Esophagus squamous epithelium (tissue), 5 donors: ENCODE measurements at regions not wholly inside any gene's neighbourhood (a gene's known extent, or its start where the extent isn't known, plus 50 kb on each side); places are given as distances from the start of the nearest gene placed in this dataset.

ENCODE experiments used
- DNase-seq: peaks from one replicate; lab custom pipeline; 2025; lab: John Stamatoyannopoulos, UW
- H3K27ac ChIP-seq, 4 donors: fragments of 200-600 bp; sonication (generic); one replicate each; pipeline ENCODE4 v1.5.1; 2016 to 2019; ENCODE audit warnings: mild to moderate bottlenecking in 1 of 4
- H3K27me3 ChIP-seq, 4 donors: fragments of 200-600 bp; sonication (generic); 1 replicate in 3 of 4; 2 replicates in 1 of 4; pipeline versions ENCODE4 v1.5.1 to v1.6.0; 2017 to 2021; ENCODE audit warnings: antibody characterized with exemption in 1 of 4
- H3K36me3 ChIP-seq, 3 donors: fragments of 200-600 bp; sonication (generic); one replicate each; pipeline ENCODE4 v1.5.1; 2016 to 2019
- H3K4me1 ChIP-seq, 3 donors: fragments of 200-600 bp; sonication (generic); one replicate each; pipeline ENCODE4 v1.5.1; 2017 to 2019
- H3K4me3 ChIP-seq, 4 donors: fragments of 200-600 bp; sonication (generic); 1 replicate in 3 of 4; 2 replicates in 1 of 4; pipeline ENCODE4 v1.5.1; 2016 to 2019; ENCODE audit warnings: mild to moderate bottlenecking in 2 of 4, moderate library complexity in 1 of 4
- H3K9me3 ChIP-seq, 3 donors: fragments of 200-600 bp; sonication (generic); one replicate each; pipeline ENCODE4 v1.5.1; 2016 to 2019
- CTCF ChIP-seq, 6 experiments: fragments of 450-650 bp in 4 of 6; fragments of 200-600 bp in 2 of 6; sonication (generic) in 2 of 6; IDR thresholded peaks; one replicate each; pipeline ENCODE4 v1.5.1; 2016 to 2019; ENCODE audit warnings: antibody characterized with exemption in 6 of 6, mild to moderate bottlenecking in 4 of 6, moderate library complexity in 4 of 6
- POLR2A ChIP-seq, 4 donors: fragments of 450-650 bp; IDR thresholded peaks; one replicate each; pipeline ENCODE4 v1.6.1; 2017; ENCODE audit warnings: antibody characterized with exemption in 4 of 4, mild to moderate bottlenecking in 4 of 4, moderate library complexity in 3 of 4
- WGBS, 2 donors: methylation state at CpG; one replicate each; pipeline ENCODE4 v1.1.5; 2018; 5-methylcytosine and 5-hydroxymethylcytosine counted together
- intact Hi-C: fragments of 100-400 bp; cut with DNase I; formaldehyde crosslinking; loops from one replicate; pipeline ENCODE4 v1.15.0; 2022
- donor health status: DM: yes; HTN: yes; CAD: no.

- no peak overlapping the region for H3K4me3 ChIP-seq
- intact Hi-C loops: no loop called here
- TF ChIP-seq POLR2A (IDR thresholded peaks at IDR 0.05): no peak
- no peak for TF ChIP-seq CTCF (IDR thresholded peaks at IDR 0.05)
- H3K4me1 ChIP-seq: peaks cover 0 to 42% (median 12%) of the 10 kb centered on the region in 3 donors
- no peaks in the 10 kb centered on the region for H3K27me3 ChIP-seq
- peaks cover 0 to 5% (median 0%) of the 10 kb centered on the region in 3 donors for H3K36me3 ChIP-seq
- H3K9me3 ChIP-seq: peaks cover 0 to 8% (median 0%) of the 10 kb centered on the region in 3 donors
- no peak for DNase-seq
- 10 to 41% methylated on average over 5 to 8 of the region's 9 CpGs for whole genome bisulfite sequencing, 2 donors
- peak overlapping the region in 3 of 4 donors; percentile 30 to 75 (median 61) for H3K27ac ChIP-seq
Measured at GRCh38 chr6:22025468-22026163, 271.2 kb downstream of the PRL start.

DNA sequence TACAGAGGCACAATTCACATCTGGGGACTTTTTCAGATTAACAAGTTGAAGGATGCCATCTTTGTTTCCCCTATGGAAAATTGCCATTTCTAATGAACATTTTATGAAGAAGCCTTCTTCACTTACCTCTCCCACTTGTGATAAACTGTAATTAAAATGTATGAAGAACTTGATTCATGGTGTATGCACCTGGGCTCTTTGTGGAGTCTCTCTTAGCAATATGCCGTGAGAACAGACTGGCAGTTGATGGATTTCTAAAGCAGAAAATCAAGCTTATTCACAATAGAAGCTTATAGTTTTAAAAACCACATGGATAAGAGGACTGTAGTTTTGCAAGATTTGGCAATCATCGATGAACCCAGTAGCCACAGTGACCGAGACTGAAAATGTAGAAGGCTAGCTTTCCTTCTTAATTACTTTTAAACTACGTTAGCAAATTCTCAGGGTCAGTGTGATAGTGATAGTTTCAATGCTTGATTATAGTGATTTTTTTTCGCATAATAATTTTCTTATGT is 270.6 kb downstream of the PRL start:
- no peak for TF ChIP-seq POLR2A (IDR thresholded peaks at IDR 0.05)
- TF ChIP-seq CTCF (IDR thresholded peaks at IDR 0.05): no peak
- Histone ChIP-seq H3K4me3 (no peak overlapping the region), H3K27ac (peak overlapping the region in 3 of 4 donors; percentile 30 to 75 (median 61)), H3K27me3 (no peaks in the 10 kb centered on the region), H3K36me3 (peaks cover 0 to 5% (median 0%) of the 10 kb centered on the region in 3 donors), H3K4me1 (peaks cover 0 to 42% (median 12%) of the 10 kb centered on the region in 3 donors), H3K9me3 (peaks cover 0 to 8% (median 0%) of the 10 kb centered on the region in 3 donors)
- WGBS, 2 donors: 55 to 71% methylated on average over 5 of the region's 5 CpGs
- intact Hi-C loops: no loop called here
- no peak for DNase-seq

- peaks cover 0 to 4% (median 0%) of the 10 kb centered on the region in 3 donors for H3K9me3 ChIP-seq
- peaks cover 0 to 2% (median 0%) of the 10 kb centered on the region in 3 donors for H3K36me3 ChIP-seq
- DNase-seq: no peak
- TF ChIP-seq POLR2A (IDR thresholded peaks at IDR 0.05) (no peak), CTCF (IDR thresholded peaks at IDR 0.05) (no peak)
- peak overlapping the region in 1 of 4 donors; percentile 26 for H3K27ac ChIP-seq
- H3K4me3 ChIP-seq: no peak overlapping the region
- H3K27me3 ChIP-seq: no peaks in the 10 kb centered on the region
- WGBS, 2 donors: 71 to 86% methylated on average over 6 to 8 of the region's 8 CpGs
- H3K4me1 ChIP-seq: peaks cover 0 to 42% (median 12%) of the 10 kb centered on the region in 3 donors
- intact Hi-C loops: no loop called here
Measured at GRCh38 chr6:22027040-22027725, 269.7 kb downstream of the PRL start.

- Histone ChIP-seq H3K4me3 (no peak overlapping the region), H3K9me3 (no peaks in the 10 kb centered on the region), H3K36me3 (no peaks in the 10 kb centered on the region), H3K27ac (peak overlapping the region in 1 of 4 donors; percentile 45), H3K4me1 (peaks cover 0 to 42% (median 12%) of the 10 kb centered on the region in 3 donors), H3K27me3 (no peaks in the 10 kb centered on the region)
- WGBS, 2 donors: 70 to 71% methylated on average over 7 of the region's 7 CpGs
- intact Hi-C loops: no loop called here
- TF ChIP-seq POLR2A (IDR thresholded peaks at IDR 0.05) (no peak), CTCF (IDR thresholded peaks at IDR 0.05) (no peak)
- no peak for DNase-seq
Measured at GRCh38 chr6:22028403-22029090, 268.3 kb downstream of the PRL start.
